ENCODE measurements at regions not wholly inside any gene's neighbourhood (a gene's known extent, or its start where the extent isn't known, plus 50 kb on each side); places are given as distances from the start of the nearest gene placed in this dataset.
A peak's percentile ranks its signal among the peaks of the same experiment; 100 is the strongest.

GRCh38 chr2:239846789-239847676 is 178.1 kb downstream of the NDUFA10 start:
- intact Hi-C loops (cut with DNase I): no loop called here
- DNase-seq (ENCODE audit: low spot score): no peak

GRCh38 chr2:239845968-239846367 is 179.2 kb downstream of the NDUFA10 start:
- DNase-seq (ENCODE audit: low spot score): no peak
- intact Hi-C loops (cut with DNase I): no loop called here

GRCh38 chr2:239839306-239839705 is 185.8 kb downstream of the NDUFA10 start:
- intact Hi-C loops (cut with DNase I): no loop called here
- DNase-seq (ENCODE audit: low spot score): no peak

GRCh38 chr2:239836021-239836765 is 188.9 kb downstream of the NDUFA10 start:
- no peak for DNase-seq (ENCODE audit: low spot score)
- intact Hi-C loops (cut with DNase I): no loop called here

GRCh38 chr2:239835056-239835455 is 190.1 kb downstream of the NDUFA10 start:
- DNase-seq (ENCODE audit: low spot score): no peak
- intact Hi-C loops (cut with DNase I): no loop called here

GRCh38 chr2:239834143-239834542 is 191.0 kb downstream of the NDUFA10 start:
- peak; percentile 26 for DNase-seq (ENCODE audit: low spot score)
- intact Hi-C loops (cut with DNase I): no loop called here

- DNase-seq (ENCODE audit: low spot score): peak; percentile 46
- intact Hi-C loops (cut with DNase I): no loop called here
Observed at GRCh38 chr2:239833269-239834109, 191.7 kb downstream of the NDUFA10 start.

- intact Hi-C loops (cut with DNase I): no loop called here
Observed at GRCh38 chr2:239832490-239833268, 192.5 kb downstream of the NDUFA10 start.

GRCh38 chr2:239831861-239832489 is 193.2 kb downstream of the NDUFA10 start:
- DNase-seq (ENCODE audit: low spot score): no peak
- intact Hi-C loops (cut with DNase I): no loop called here

More at GRCh38 chr2:239832490-239833268, 192.5 kb downstream of the NDUFA10 start:
- peak; percentile 65 for DNase-seq (ENCODE audit: low spot score)

GRCh38 chr2:239831001-239831731 is 194.0 kb downstream of the NDUFA10 start:
- peak; percentile 63 for DNase-seq (ENCODE audit: low spot score)
- intact Hi-C loops (cut with DNase I): no loop called here

- DNase-seq (ENCODE audit: low spot score): peak; percentile 72
- intact Hi-C loops (cut with DNase I): no loop called here
Observed at GRCh38 chr2:239830121-239831000, 194.8 kb downstream of the NDUFA10 start.

- intact Hi-C loops (cut with DNase I): loop anchor here in 1 of 2 donors (5.0 kb wide), 1 partner anchor 977 kb away; no protein-coding TSS in a partner anchor
- peak; percentile 18 for DNase-seq (ENCODE audit: low spot score)
Observed at GRCh38 chr2:239829326-239829725, 195.8 kb downstream of the NDUFA10 start.

GRCh38 chr2:239828973-239829275 is 196.2 kb downstream of the NDUFA10 start:
- peak; percentile 71 for DNase-seq (ENCODE audit: low spot score)
- intact Hi-C loops (cut with DNase I): loop anchor here in 1 of 2 donors (5.0 kb wide), 1 partner anchor 977 kb away; no protein-coding TSS in a partner anchor

GRCh38 chr2:239828192-239828972 is 196.8 kb downstream of the NDUFA10 start:
- peak; percentile 55 for DNase-seq (ENCODE audit: low spot score)
- intact Hi-C loops (cut with DNase I): loop anchor here in 1 of 2 donors (5.0 kb wide), 1 partner anchor 976 kb away; no protein-coding TSS in a partner anchor

- DNase-seq (ENCODE audit: low spot score): peak; percentile 59
- intact Hi-C loops (cut with DNase I): loop anchor here in 1 of 2 donors (5.0 kb wide), 1 partner anchor 975 kb away; no protein-coding TSS in a partner anchor
Observed at GRCh38 chr2:239827523-239827890, 197.6 kb downstream of the NDUFA10 start.

Data from posterior vena cava (tissue), 2 donors.